ENCODE measurements at regions not wholly inside any gene's neighbourhood (a gene's known extent, or its start where the extent isn't known, plus 50 kb on each side); places are given as distances from the start of the nearest gene placed in this dataset.

GRCh38 chr19:32176591-32176990 is 168.8 kb upstream of the ZNF507 start:
- no peak for DNase-seq

- no peak for DNase-seq
Observed at GRCh38 chr19:32177686-32178085, 167.7 kb upstream of the ZNF507 start.

GRCh38 chr19:32178401-32178800 is 167.0 kb upstream of the ZNF507 start:
- DNase-seq: no peak

- no peak for DNase-seq
Observed at GRCh38 chr19:32178956-32179355, 166.5 kb upstream of the ZNF507 start.

GRCh38 chr19:32181216-32181920 is 164.0 kb upstream of the ZNF507 start:
- DNase-seq: no peak

- DNase-seq: no peak
Observed at GRCh38 chr19:32186542-32187330, 158.7 kb upstream of the ZNF507 start.

GRCh38 chr19:32188921-32189320 is 156.5 kb upstream of the ZNF507 start:
- DNase-seq: no peak

- DNase-seq: no peak
Observed at GRCh38 chr19:32189956-32190706, 155.3 kb upstream of the ZNF507 start.

GRCh38 chr19:32191921-32192320 is 153.5 kb upstream of the ZNF507 start:
- no peak for DNase-seq

- DNase-seq: no peak
Observed at GRCh38 chr19:32195706-32196610, 149.5 kb upstream of the ZNF507 start.

GRCh38 chr19:32196690-32197420 is 148.6 kb upstream of the ZNF507 start:
- DNase-seq: no peak

- DNase-seq: no peak
Observed at GRCh38 chr19:32197896-32198882, 147.2 kb upstream of the ZNF507 start.

- DNase-seq: no peak
Observed at GRCh38 chr19:32199501-32200040, 145.8 kb upstream of the ZNF507 start.

GRCh38 chr19:32200312-32201038 is 144.9 kb upstream of the ZNF507 start:
- no peak for DNase-seq

- DNase-seq: no peak
Observed at GRCh38 chr19:32201211-32201610, 144.2 kb upstream of the ZNF507 start.

- DNase-seq: no peak
Observed at GRCh38 chr19:32201636-32202051, 143.8 kb upstream of the ZNF507 start.

- no peak for DNase-seq
Observed at GRCh38 chr19:32202244-32202643, 143.2 kb upstream of the ZNF507 start.

- DNase-seq: no peak
Observed at GRCh38 chr19:32203161-32203560, 142.2 kb upstream of the ZNF507 start.

GRCh38 chr19:32206065-32206464 is 139.3 kb upstream of the ZNF507 start:
- DNase-seq: no peak
